IMR-90 (cell line): ENCODE measurements at regions not wholly inside any gene's neighbourhood (a gene's known extent, or its start where the extent isn't known, plus 50 kb on each side); places are given as distances from the start of the nearest gene placed in this dataset.

Experiments used
- ATAC-seq: fragments of 200-7000 bp; cut with Tn5 transposase; 2 replicates; pipeline ENCODE4 v1.9.1; 2020; ENCODE audit warnings: low read depth, mild to moderate bottlenecking, moderate library complexity
- BruUV-seq: library from RNA; stranded (reverse); fragments of 400-500 nt; replicated peaks from 2 replicates; lab custom pipeline; 2021; lab: Mats Ljungman, UMichigan
- CTCF ChIA-PET: fragments of 300-600 bp; formaldehyde crosslinking; extraction: SDS; loops from one replicate; lab custom pipeline; 2021; ENCODE audit warnings: antibody characterized with exemption; lab: Yijun Ruan, JAX
- POLR2A ChIA-PET: fragments of 300-600 bp; sonication (Branson Sonifier 250); formaldehyde crosslinking; loops from one replicate; lab custom pipeline; 2022; ENCODE audit warnings: antibody characterized with exemption; ENCODE audit not compliant: unreplicated experiment; lab: Charles Lee
- DNase-seq: peaks from one replicate; pipeline ENCODE4 v3.0.0; 2013
- H2AFZ ChIP-seq: replicated peaks from 2 replicates; pipeline ENCODE3; 2013; ENCODE audit warnings: low read length, mild to moderate bottlenecking; ENCODE audit not compliant: poor library complexity
- H2AK5ac ChIP-seq: 2 replicates; pipeline ENCODE4 v1.6.1; 2013; ENCODE audit warnings: low read depth, low read length, inconsistent platforms
- H2AK9ac ChIP-seq: replicated peaks from 2 replicates; pipeline ENCODE3; 2013; ENCODE audit warnings: mild to moderate bottlenecking, low read depth, low read length, moderate library complexity; ENCODE audit not compliant: poor library complexity
- H2BK120ac ChIP-seq: 2 replicates; pipeline ENCODE4 v1.6.1; 2013; ENCODE audit warnings: low read depth, low read length, inconsistent platforms
- H2BK15ac ChIP-seq: 3 replicates; pipeline ENCODE4 v1.6.1; 2013; ENCODE audit warnings: low read depth, low read length, inconsistent platforms
- H2BK20ac ChIP-seq: 2 replicates; pipeline ENCODE4 v1.6.1; 2013; ENCODE audit warnings: low read depth, mild to moderate bottlenecking, inconsistent platforms, low read length, moderate library complexity
- H2BK5ac ChIP-seq: 2 replicates; pipeline ENCODE4 v1.6.1; 2013; ENCODE audit warnings: mild to moderate bottlenecking, low read depth, low read length, inconsistent platforms; ENCODE audit not compliant: poor library complexity, severe bottlenecking
- H3K14ac ChIP-seq: replicated peaks from 2 replicates; pipeline ENCODE4 v1.6.1; 2013; ENCODE audit warnings: low read depth, low read length, inconsistent platforms
- H3K18ac ChIP-seq: 2 replicates; pipeline ENCODE4 v1.6.1; 2013; ENCODE audit warnings: low read depth, low read length, control low read depth
- H3K23ac ChIP-seq: 2 replicates; pipeline ENCODE4 v1.6.1; 2013; ENCODE audit warnings: low read depth, low read length, inconsistent platforms
- H3K27ac ChIP-seq: 2 replicates; pipeline ENCODE4 v1.5.1; 2013; ENCODE audit warnings: mild to moderate bottlenecking, control low read depth, low read length; ENCODE audit not compliant: insufficient read depth
- H3K27me3 ChIP-seq: 2 replicates; pipeline ENCODE4 v1.6.1; 2013; ENCODE audit warnings: low read length; ENCODE audit not compliant: control insufficient read depth, insufficient read depth
- H3K36me3 ChIP-seq: 2 replicates; pipeline ENCODE4 v1.6.1; 2013; ENCODE audit warnings: low read length, mixed read lengths; ENCODE audit not compliant: control insufficient read depth, insufficient read depth
- H3K4ac ChIP-seq: 2 replicates; pipeline ENCODE4 v1.6.1; 2013; ENCODE audit warnings: low read depth, low read length, inconsistent platforms
- H3K4me1 ChIP-seq: 2 replicates; pipeline ENCODE4 v1.6.1; 2013; ENCODE audit warnings: low read length, mixed read lengths; ENCODE audit not compliant: control insufficient read depth, insufficient read depth
- H3K4me2 ChIP-seq: 2 replicates; pipeline ENCODE4 v1.6.1; 2013; ENCODE audit warnings: low read depth, mild to moderate bottlenecking, control low read depth, low read length, moderate library complexity
- H3K4me3 ChIP-seq: 2 replicates; pipeline ENCODE4 v1.5.1; 2013; ENCODE audit warnings: low read depth, mild to moderate bottlenecking, control low read depth, low read length, moderate library complexity; ENCODE audit not compliant: insufficient read depth
- H3K56ac ChIP-seq: 2 replicates; pipeline ENCODE4 v1.6.1; 2013; ENCODE audit warnings: low read length, inconsistent platforms; ENCODE audit not compliant: insufficient read depth; ENCODE audit errors: extremely low read depth
- H3K79me1 ChIP-seq, 2 experiments: 2 replicates each; pipeline ENCODE4 v1.6.1; 2013; ENCODE audit warnings: low read length in 2 of 2, inconsistent platforms in 1 of 2, low read depth in 1 of 2
- H3K9ac ChIP-seq: 2 replicates; pipeline ENCODE4 v1.6.1; 2013; ENCODE audit warnings: low read depth, low read length, control low read depth
- H3K9me1 ChIP-seq: 2 replicates; pipeline ENCODE4 v1.6.1; 2013; ENCODE audit warnings: low read length, inconsistent platforms; ENCODE audit not compliant: insufficient read depth
- H3K9me3 ChIP-seq: 2 replicates; pipeline ENCODE4 v1.6.1; 2013; ENCODE audit warnings: low read length; ENCODE audit not compliant: control insufficient read depth, insufficient read depth
- H4K20me1 ChIP-seq: 2 replicates; pipeline ENCODE4 v1.6.1; 2013; ENCODE audit warnings: low read length, inconsistent platforms; ENCODE audit not compliant: insufficient read depth
- H4K5ac ChIP-seq: 2 replicates; pipeline ENCODE4 v1.6.1; 2013; ENCODE audit warnings: mild to moderate bottlenecking, low read depth, low read length, control low read depth
- H4K8ac ChIP-seq, 2 experiments: 2 replicates each; pipeline ENCODE4 v1.6.1; 2013; ENCODE audit warnings: low read depth in 2 of 2, low read length in 2 of 2, control low read depth in 1 of 2, inconsistent platforms in 1 of 2
- H4K91ac ChIP-seq: 2 replicates; pipeline ENCODE4 v1.6.1; 2013; ENCODE audit warnings: low read depth, low read length, inconsistent platforms; ENCODE audit not compliant: insufficient read depth
- CEBPB ChIP-seq: IDR thresholded peaks from 2 replicates; pipeline ENCODE4 v1.6.1; 2012; ENCODE audit warnings: low read depth, low read length, improper control_type of control experiment
- ELK1 ChIP-seq: fragments of 150-350 bp; IDR thresholded peaks from 2 replicates; pipeline ENCODE4 v1.6.1; 2016; ENCODE audit warnings: low read depth, mild to moderate bottlenecking, low read length, moderate library complexity, borderline replicate concordance
- MAZ ChIP-seq: IDR thresholded peaks from 2 replicates; pipeline ENCODE4 v1.6.1; 2012; ENCODE audit warnings: low read depth, mild to moderate bottlenecking, low read length, improper control_type of control experiment, moderate library complexity, borderline replicate concordance
- MXI1 ChIP-seq: IDR thresholded peaks from 2 replicates; pipeline ENCODE4 v1.6.1; 2012; ENCODE audit warnings: low read depth, mild to moderate bottlenecking, low read length, moderate library complexity, borderline replicate concordance
- POLR2A ChIP-seq: IDR thresholded peaks from 2 replicates; pipeline ENCODE4 v1.6.1; 2012; ENCODE audit warnings: mild to moderate bottlenecking, low read depth, low read length
- RCOR1 ChIP-seq: IDR thresholded peaks from 2 replicates; pipeline ENCODE4 v1.6.1; 2012; ENCODE audit warnings: mild to moderate bottlenecking, low read length, improper control_type of control experiment; ENCODE audit not compliant: insufficient replicate concordance
- USF2 ChIP-seq: fragments of 150-350 bp; IDR thresholded peaks from 2 replicates; pipeline ENCODE4 v1.6.1; 2017; ENCODE audit warnings: mild to moderate bottlenecking, antibody characterized with exemption, low read length, low read depth
- WGBS, 2 experiments: methylation state at CpG; one replicate each; pipeline versions ENCODE4 v1.1.5 to v1.1.7; 2013; ENCODE audit warnings: missing lambda C conversion rate in 2 of 2; ENCODE audit not compliant: insufficient read length in 1 of 2; ENCODE audit errors: extremely low coverage in 2 of 2; 5-methylcytosine and 5-hydroxymethylcytosine counted together
- dilution Hi-C: fragments of 300-500 bp; cut with HindIII; formaldehyde crosslinking; loops from one replicate; pipeline ENCODE4 v1.14.3; 2018; ENCODE audit warnings: low sequenced_read_pairs; ENCODE audit not compliant: unreplicated experiment
- in situ Hi-C: fragments of 300-500 bp; cut with MboI; formaldehyde crosslinking; loops from 3 replicates; pipeline ENCODE4 v1.14.3; 2019; ENCODE audit warnings: low sequenced_read_pairs, inconsistent platforms, mixed read lengths
- intact Hi-C: fragments of 100-400 bp; cut with micrococcal nuclease; formaldehyde crosslinking; loops from 2 replicates; pipeline ENCODE4 v1.10.0; 2022

GRCh38 chrX:95145848-95146490 is 1472.0 kb downstream of the FAM133A start:
- no peak overlapping the region for H4K8ac ChIP-seq
- dilution Hi-C loops (no loop called here), intact Hi-C loops (no loop called here), in situ Hi-C loops (no loop called here)
- H4K20me1 ChIP-seq: no peaks in the 10 kb centered on the region
- no peaks in the 10 kb centered on the region for H3K27me3 ChIP-seq
- H2BK5ac ChIP-seq: no peak overlapping the region
- TF ChIP-seq MAZ: no peak
- no peak for TF ChIP-seq ELK1
- TF ChIP-seq POLR2A: no peak
- TF ChIP-seq MXI1: no peak
- no peak for TF ChIP-seq CEBPB
- TF ChIP-seq RCOR1: no peak
- no peak for TF ChIP-seq USF2
- H2AFZ ChIP-seq: no peak overlapping the region
- H3K9ac ChIP-seq: no peak overlapping the region
- WGBS, 2 experiments: no CpG with 5 or more reads among the region's 4 CpGs
- ATAC-seq (no peak), DNase-seq (no peak)
- BruUV-seq: no TSS peak
- H3K23ac ChIP-seq: no peak overlapping the region
- H3K18ac ChIP-seq: no peak overlapping the region
- no peaks in the 10 kb centered on the region for H3K9me1 ChIP-seq
- ChIA-PET CTCF (no interaction called here), POLR2A (no interaction called here)
- no peaks in the 10 kb centered on the region for H3K9me3 ChIP-seq
- H3K36me3 ChIP-seq: no peaks in the 10 kb centered on the region
- H3K4me1 ChIP-seq: no peaks in the 10 kb centered on the region
- no peaks in the 10 kb centered on the region for H3K79me1 ChIP-seq
- no peak overlapping the region for H4K91ac ChIP-seq
- no peak overlapping the region for H3K56ac ChIP-seq
- no peak overlapping the region for H2BK120ac ChIP-seq
- H3K27ac ChIP-seq: no peak overlapping the region
- H3K4me2 ChIP-seq: no peak overlapping the region
- no peak overlapping the region for H2AK9ac ChIP-seq
- H3K4ac ChIP-seq: no peak overlapping the region
- no peak overlapping the region for H3K4me3 ChIP-seq
- H3K14ac ChIP-seq: no peak overlapping the region
- H4K5ac ChIP-seq: no peak overlapping the region
- no peak overlapping the region for H2AK5ac ChIP-seq
- no peak overlapping the region for H2BK15ac ChIP-seq
- no peak overlapping the region for H2BK20ac ChIP-seq
